Iris pigment epithelial cell (primary cell): ENCODE measurements at regions not wholly inside any gene's neighbourhood (a gene's known extent, or its start where the extent isn't known, plus 50 kb on each side); places are given as distances from the start of the nearest gene placed in this dataset.

ENCODE experiments used
- DNase-seq: peaks from one replicate; pipeline ENCODE4 v3.0.0-alpha.2; 2011; ENCODE audit warnings: low read depth

- no peak for DNase-seq
Observed at GRCh38 chr14:24693353-24693737, 59.4 kb upstream of the GZMB start.

- DNase-seq, result no peak
Observed at GRCh38 chr14:24692382-24693352, 58.7 kb upstream of the GZMB start.

GRCh38 chr14:24690492-24690891 is 56.5 kb upstream of the GZMB start:
- DNase-seq, result no peak

GRCh38 chr14:24688030-24688658 is 54.2 kb upstream of the GZMB start:
- no peak for DNase-seq
